Epidermal melanocyte (primary cell): ENCODE measurements at regions not wholly inside any gene's neighbourhood (a gene's known extent, or its start where the extent isn't known, plus 50 kb on each side); places are given as distances from the start of the nearest gene placed in this dataset.

Source experiments
- DNase-seq: peaks from one replicate; pipeline ENCODE4 v3.0.0; 2011; ENCODE audit warnings: low spot score; ENCODE audit not compliant: insufficient read length

- peak; percentile 28 for DNase-seq
Measured at GRCh38 chr9:36728651-36729520, 156.2 kb downstream of the MELK start.

GRCh38 chr9:36729906-36730305 is 157.2 kb downstream of the MELK start:
- no peak for DNase-seq

- DNase-seq, result no peak
Measured at GRCh38 chr9:36730414-36730813, 157.7 kb downstream of the MELK start.

GRCh38 chr9:36731068-36731956 is 158.6 kb downstream of the MELK start:
- DNase-seq, result no peak

- DNase-seq, result no peak
Measured at GRCh38 chr9:36734737-36735136, 162.0 kb downstream of the MELK start.

- no peak for DNase-seq
Measured at GRCh38 chr9:36736648-36737047, 164.0 kb downstream of the MELK start.

- DNase-seq, result no peak
Measured at GRCh38 chr9:36738318-36738976, 165.8 kb downstream of the MELK start.

- no peak for DNase-seq
Measured at GRCh38 chr9:36739373-36740116, 166.8 kb downstream of the MELK start.

- DNase-seq, result no peak
Measured at GRCh38 chr9:36742264-36742663, 169.6 kb downstream of the MELK start.

- no peak for DNase-seq
Measured at GRCh38 chr9:36744678-36745077, 172.0 kb downstream of the MELK start.

GRCh38 chr9:36745977-36746376 is 173.3 kb downstream of the MELK start:
- no peak for DNase-seq

GRCh38 chr9:36746415-36746814 is 173.7 kb downstream of the MELK start:
- DNase-seq, result no peak

GRCh38 chr9:36748322-36748899 is 175.7 kb downstream of the MELK start:
- peak; percentile 26 for DNase-seq

GRCh38 chr9:36749461-36749860 is 176.8 kb downstream of the MELK start:
- DNase-seq, result no peak

- no peak for DNase-seq
Measured at GRCh38 chr9:36750630-36751029, 177.9 kb downstream of the MELK start.

- DNase-seq, result no peak
Measured at GRCh38 chr9:36755019-36755418, 182.3 kb downstream of the MELK start.

- DNase-seq, result no peak
Measured at GRCh38 chr9:36759141-36759540, 186.4 kb downstream of the MELK start.

- no peak for DNase-seq
Measured at GRCh38 chr9:36759976-36760375, 187.3 kb downstream of the MELK start.

- DNase-seq, result no peak
Measured at GRCh38 chr9:36760667-36761420, 188.1 kb downstream of the MELK start.

GRCh38 chr9:36762958-36763357 is 190.3 kb downstream of the MELK start:
- DNase-seq, result no peak
